CD4-positive, alpha-beta T cell treated with Interleukin-4 for 4 hours (primary cell): ENCODE measurements at regions not wholly inside any gene's neighbourhood (a gene's known extent, or its start where the extent isn't known, plus 50 kb on each side); places are given as distances from the start of the nearest gene placed in this dataset.

ENCODE experiments used
- DNase-seq: peaks from one replicate; pipeline ENCODE4 v3.0.0-alpha.2; 2020

- no peak for DNase-seq
Observed at GRCh38 chr7:115883629-115884028, 146.9 kb downstream of the TFEC start.

GRCh38 chr7:115881476-115881875 lies 149.1 kb downstream of the TFEC start:
- DNase-seq: no peak

- no peak for DNase-seq
Observed at GRCh38 chr7:115879171-115879570, 151.4 kb downstream of the TFEC start.

- DNase-seq: no peak
Observed at GRCh38 chr7:115869801-115870200, 160.8 kb downstream of the TFEC start.

GRCh38 chr7:115869190-115869589 lies 161.4 kb downstream of the TFEC start:
- DNase-seq: no peak

- no peak for DNase-seq
Observed at GRCh38 chr7:115868369-115868768, 162.2 kb downstream of the TFEC start.

- no peak for DNase-seq
Observed at GRCh38 chr7:115864082-115864481, 166.5 kb downstream of the TFEC start.

- DNase-seq: peak; percentile 13
Observed at GRCh38 chr7:115851291-115851690, 179.3 kb downstream of the TFEC start.

GRCh38 chr7:115850774-115851173 lies 179.8 kb downstream of the TFEC start:
- DNase-seq: no peak

GRCh38 chr7:115844857-115845256 lies 185.7 kb downstream of the TFEC start:
- DNase-seq: no peak

- no peak for DNase-seq
Observed at GRCh38 chr7:115840702-115841101, 189.9 kb downstream of the TFEC start.

- DNase-seq: no peak
Observed at GRCh38 chr7:115838829-115839228, 191.7 kb downstream of the TFEC start.

GRCh38 chr7:115831371-115831770 lies 199.2 kb downstream of the TFEC start:
- no peak for DNase-seq

- DNase-seq: no peak
Observed at GRCh38 chr7:115827305-115828045, 203.1 kb downstream of the TFEC start.

- DNase-seq: no peak
Observed at GRCh38 chr7:115825456-115826115, 205.0 kb downstream of the TFEC start.

- DNase-seq: no peak
Observed at GRCh38 chr7:115822801-115823200, 207.8 kb downstream of the TFEC start.

GRCh38 chr7:115822380-115822779 lies 208.2 kb downstream of the TFEC start:
- no peak for DNase-seq

GRCh38 chr7:115816318-115816974 lies 214.1 kb downstream of the TFEC start:
- DNase-seq: no peak

- DNase-seq: no peak
Observed at GRCh38 chr7:115812794-115813193, 217.8 kb downstream of the TFEC start.

GRCh38 chr7:115805458-115805857 lies 225.1 kb downstream of the TFEC start:
- DNase-seq: no peak

- DNase-seq: no peak
Observed at GRCh38 chr7:115802415-115802814, 228.1 kb downstream of the TFEC start.

- DNase-seq: no peak
Observed at GRCh38 chr7:115799430-115799829, 231.1 kb downstream of the TFEC start.

GRCh38 chr7:115793958-115794702 lies 236.4 kb downstream of the TFEC start:
- no peak for DNase-seq
